ENCODE measurements at regions not wholly inside any gene's neighbourhood (a gene's known extent, or its start where the extent isn't known, plus 50 kb on each side); places are given as distances from the start of the nearest gene placed in this dataset.

DNA sequence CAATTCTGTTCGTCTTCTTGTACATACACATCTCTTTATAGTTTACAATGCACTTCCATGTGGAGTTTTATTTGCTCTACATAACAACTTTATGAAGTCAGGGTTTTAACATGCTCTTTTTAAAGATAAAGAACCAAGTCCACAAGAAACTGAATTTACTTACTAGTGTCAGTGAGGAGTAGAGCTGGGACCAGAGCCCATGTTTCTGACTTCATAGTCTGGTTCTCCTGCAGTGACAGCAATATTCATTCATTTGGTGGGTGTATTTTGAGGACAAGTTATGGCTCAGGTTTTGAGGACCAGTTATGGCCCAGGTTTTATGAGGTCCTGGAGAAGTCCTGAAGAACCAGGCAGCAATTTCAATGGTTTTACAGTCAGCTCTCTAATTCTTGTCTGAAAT, 481.9 kb upstream of the TNC start:
- H4K5ac ChIP-seq (ENCODE audit: insufficient read length, low read depth, low read length), result no peak overlapping the region
- H3K56ac ChIP-seq (ENCODE audit: insufficient read length, low read depth, low read length), result no peak overlapping the region
- no CpG with 5 or more reads among the region's 1 CpG for WGBS (ENCODE audit: extremely low coverage, insufficient read length, low lambda C conversion rate)
- peaks cover 8% of the 10 kb centered on the region for H3K4me1 ChIP-seq (ENCODE audit: insufficient read depth, low read length)
- no peaks in the 10 kb centered on the region for H3K9me3 ChIP-seq (ENCODE audit: control insufficient read depth, low read depth, low read length)
- H3K18ac ChIP-seq (ENCODE audit: insufficient read length, low read depth, low read length), result no peak overlapping the region
- H3K79me1 ChIP-seq (ENCODE audit: insufficient read depth, low read depth, low read length, poor library complexity, severe bottlenecking), result no peaks in the 10 kb centered on the region
- TF ChIP-seq, protein P1, sequence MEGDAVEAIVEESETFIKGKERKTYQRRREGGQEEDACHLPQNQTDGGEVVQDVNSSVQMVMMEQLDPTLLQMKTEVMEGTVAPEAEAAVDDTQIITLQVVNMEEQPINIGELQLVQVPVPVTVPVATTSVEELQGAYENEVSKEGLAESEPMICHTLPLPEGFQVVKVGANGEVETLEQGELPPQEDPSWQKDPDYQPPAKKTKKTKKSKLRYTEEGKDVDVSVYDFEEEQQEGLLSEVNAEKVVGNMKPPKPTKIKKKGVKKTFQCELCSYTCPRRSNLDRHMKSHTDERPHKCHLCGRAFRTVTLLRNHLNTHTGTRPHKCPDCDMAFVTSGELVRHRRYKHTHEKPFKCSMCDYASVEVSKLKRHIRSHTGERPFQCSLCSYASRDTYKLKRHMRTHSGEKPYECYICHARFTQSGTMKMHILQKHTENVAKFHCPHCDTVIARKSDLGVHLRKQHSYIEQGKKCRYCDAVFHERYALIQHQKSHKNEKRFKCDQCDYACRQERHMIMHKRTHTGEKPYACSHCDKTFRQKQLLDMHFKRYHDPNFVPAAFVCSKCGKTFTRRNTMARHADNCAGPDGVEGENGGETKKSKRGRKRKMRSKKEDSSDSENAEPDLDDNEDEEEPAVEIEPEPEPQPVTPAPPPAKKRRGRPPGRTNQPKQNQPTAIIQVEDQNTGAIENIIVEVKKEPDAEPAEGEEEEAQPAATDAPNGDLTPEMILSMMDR (conservative IDR thresholded peaks at IDR 0.05), result no peak
- no peak overlapping the region for H3K9ac ChIP-seq (ENCODE audit: extremely low read depth, insufficient read length, low read length)
- H3K79me2 ChIP-seq (ENCODE audit: insufficient read depth, low read length), result no peaks in the 10 kb centered on the region
- Mint-ChIP-seq H3K27me3 (ENCODE audit: low read depth) (no peaks in the 10 kb centered on the region), H3K27ac (no peak overlapping the region), H3K9me3 (no peaks in the 10 kb centered on the region), H3K4me3 (no peak overlapping the region), H3K36me3 (ENCODE audit: insufficient read depth in 1 of 3, low read depth in 3 of 3) (no peaks in the 10 kb centered on the region; a peak in 1 of 7 replicates), H3K4me1 (peaks cover 17% of the 10 kb centered on the region in 2 experiments)
- H2BK5ac ChIP-seq (ENCODE audit: insufficient read length, low read length), result no peak overlapping the region
- no peak overlapping the region for H4K91ac ChIP-seq (ENCODE audit: insufficient read length, low read depth, low read length)
- H3K23ac ChIP-seq (ENCODE audit: insufficient read length, low read depth, low read length), result no peak overlapping the region
- no peak overlapping the region for H3T11ph ChIP-seq (ENCODE audit: low read length)
- no peaks in the 10 kb centered on the region for H4K20me1 ChIP-seq (ENCODE audit: control insufficient read depth, insufficient read depth, insufficient read length)
- H2BK20ac ChIP-seq (ENCODE audit: low read depth, low read length, poor library complexity, severe bottlenecking), result no peak overlapping the region
- H3K4me2 ChIP-seq (ENCODE audit: insufficient read depth, insufficient read length, low read length), result no peak overlapping the region
- no peak overlapping the region for H2BK12ac ChIP-seq (ENCODE audit: insufficient read length, low read depth, low read length)
- DNase-seq, result no peak
- no peak overlapping the region for H2AK5ac ChIP-seq (ENCODE audit: insufficient read length, low read length)
- no peak overlapping the region for H2BK15ac ChIP-seq (ENCODE audit: low read depth, low read length)
- no peaks in the 10 kb centered on the region for H3K27me3 ChIP-seq (ENCODE audit: insufficient read depth, low read length)
- no peaks in the 10 kb centered on the region for H3K23me2 ChIP-seq (ENCODE audit: insufficient read length, low read depth, low read length, poor library complexity, severe bottlenecking)
- H3K4ac ChIP-seq (ENCODE audit: low read depth, low read length), result no peak overlapping the region
- no peak overlapping the region for H3K27ac ChIP-seq (ENCODE audit: insufficient read length, low read depth, low read length)
- no peak overlapping the region for H2BK120ac ChIP-seq (ENCODE audit: low read depth, low read length, poor library complexity, severe bottlenecking)
- H2AFZ ChIP-seq (ENCODE audit: low read length), result no peak overlapping the region
- no peak overlapping the region for H4K8ac ChIP-seq (replicated peaks; ENCODE audit: insufficient read length, low read depth, low read length)
- no peak overlapping the region for H3K14ac ChIP-seq (ENCODE audit: insufficient read depth, low read length)
